ENCODE measurements at regions not wholly inside any gene's neighbourhood (a gene's known extent, or its start where the extent isn't known, plus 50 kb on each side); places are given as distances from the start of the nearest gene placed in this dataset.
"Not testable (repeated sequence)": the region's sequence is repeated elsewhere in the genome, so short reads cannot be mapped to it uniquely, and the experiment has no call there.

DNA sequence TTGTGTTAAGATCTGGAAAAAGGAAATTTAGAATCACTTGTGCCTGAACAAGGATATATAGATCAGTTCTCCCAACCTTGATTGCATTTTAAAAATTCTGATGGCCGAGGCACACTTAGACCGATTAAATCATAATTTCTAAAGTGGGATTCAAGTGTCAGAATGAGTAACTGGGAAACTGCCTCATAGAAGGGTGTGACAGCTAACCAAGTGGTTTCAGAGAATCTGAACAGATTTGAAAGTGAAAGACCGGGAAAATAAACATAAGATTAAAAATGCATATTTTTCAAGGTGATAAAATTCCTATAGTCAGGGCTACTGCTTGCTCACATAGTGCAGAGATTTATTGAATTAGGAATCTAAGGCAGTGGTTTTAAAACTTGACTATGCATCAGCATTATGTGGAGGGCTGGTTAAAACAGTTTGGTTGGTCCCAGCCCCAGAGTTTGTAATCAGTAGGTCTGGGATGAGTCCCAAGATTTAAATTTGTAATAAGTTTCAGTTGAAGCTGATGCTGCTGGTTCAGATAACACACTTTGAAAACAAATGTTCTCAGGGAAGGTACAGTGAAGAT lies 314.3 kb downstream of the NSUN3 start:
- H3K27me3 ChIP-seq (ENCODE audit: control insufficient read depth, insufficient read depth); H3K27ac ChIP-seq (ENCODE audit: low read length); ATAC-seq; H3K4me1 ChIP-seq (ENCODE audit: control insufficient read depth, insufficient read depth, low read length); H3K9me3 ChIP-seq (ENCODE audit: control insufficient read depth, low read length); DNase-seq; intact Hi-C loops (cut with DNase I); H3K4me3 ChIP-seq (ENCODE audit: low read length): not testable (repeated sequence)
- WGBS, result 61% methylated on average over 3 of the region's 3 CpGs

DNA sequence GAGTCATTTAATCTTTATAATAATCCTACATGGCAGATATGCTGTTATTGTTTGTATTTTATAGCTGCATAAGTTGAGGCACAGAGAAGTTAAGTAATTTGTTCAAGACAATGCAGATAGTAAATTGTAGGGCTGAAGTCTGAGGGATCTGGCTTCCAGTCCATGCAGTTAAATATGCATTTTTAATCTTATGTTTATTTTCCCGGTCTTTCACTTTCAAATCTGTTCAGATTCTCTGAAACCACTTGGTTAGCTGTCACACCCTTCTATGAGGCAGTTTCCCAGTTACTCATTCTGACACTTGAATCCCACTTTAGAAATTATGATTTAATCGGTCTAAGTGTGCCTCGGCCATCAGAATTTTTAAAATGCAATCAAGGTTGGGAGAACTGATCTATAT lies 315.0 kb downstream of the NSUN3 start:
- DNase-seq; ATAC-seq; intact Hi-C loops (cut with DNase I); H3K4me1 ChIP-seq (ENCODE audit: control insufficient read depth, insufficient read depth, low read length); H3K9me3 ChIP-seq (ENCODE audit: control insufficient read depth, low read length); H3K4me3 ChIP-seq (ENCODE audit: low read length); H3K27me3 ChIP-seq (ENCODE audit: control insufficient read depth, insufficient read depth); H3K27ac ChIP-seq (ENCODE audit: low read length): not testable (repeated sequence)
- 78% methylated on average over 3 of the region's 3 CpGs for WGBS

DNA sequence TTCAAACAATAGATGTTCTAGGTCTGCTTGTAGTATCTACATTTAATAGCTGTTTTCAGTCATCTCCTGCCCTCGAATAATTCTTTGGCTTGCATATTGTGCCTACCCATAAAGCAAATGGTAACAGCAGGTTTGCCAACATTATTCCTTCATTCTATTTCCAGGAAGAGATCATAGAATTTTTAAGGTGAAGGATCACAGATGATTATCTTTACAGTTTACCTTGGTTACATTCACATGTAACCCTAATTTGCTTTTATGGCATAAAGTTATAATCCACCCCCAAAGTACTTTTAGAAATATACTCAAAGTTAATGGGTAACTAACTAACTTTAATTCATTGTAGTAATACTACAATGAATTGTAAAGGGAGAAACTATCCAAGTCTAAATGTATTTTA lies 315.5 kb downstream of the NSUN3 start:
- 91% methylated on average over 1 of the region's 1 CpG for WGBS
- H3K27ac ChIP-seq (ENCODE audit: low read length), result no peak overlapping the region
- no peak for DNase-seq
- intact Hi-C loops (cut with DNase I), result no loop called here
- no peaks in the 10 kb centered on the region for H3K9me3 ChIP-seq (ENCODE audit: control insufficient read depth, low read length)
- no peak overlapping the region for H3K4me3 ChIP-seq (ENCODE audit: low read length)
- ATAC-seq, result no peak
- no peaks in the 10 kb centered on the region for H3K4me1 ChIP-seq (ENCODE audit: control insufficient read depth, insufficient read depth, low read length)
- H3K27me3 ChIP-seq (ENCODE audit: control insufficient read depth, insufficient read depth), result no peaks in the 10 kb centered on the region

DNA sequence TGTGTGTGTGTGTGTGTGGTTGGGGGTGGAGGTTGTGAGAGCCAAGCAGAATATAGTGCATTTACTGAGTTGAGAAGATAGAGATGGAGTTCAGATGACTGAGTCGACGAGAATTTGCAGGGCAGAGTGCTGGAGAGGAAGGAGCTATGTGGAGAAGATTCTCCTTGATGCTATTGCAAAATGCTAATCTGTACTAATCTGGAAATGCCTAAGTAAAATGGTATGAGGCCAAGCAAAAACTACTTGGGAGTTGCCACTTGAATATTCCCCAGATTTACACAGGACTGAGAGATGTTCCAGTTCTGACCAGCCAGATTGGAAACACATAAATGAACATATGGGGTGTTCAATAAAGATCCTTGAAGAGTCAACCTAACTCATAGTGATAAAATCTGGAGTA lies 316.4 kb downstream of the NSUN3 start:
- no peaks in the 10 kb centered on the region for H3K4me1 ChIP-seq (ENCODE audit: control insufficient read depth, insufficient read depth, low read length)
- H3K4me3 ChIP-seq (ENCODE audit: low read length), result no peak overlapping the region
- intact Hi-C loops (cut with DNase I), result no loop called here
- no peak overlapping the region for H3K27ac ChIP-seq (ENCODE audit: low read length)
- DNase-seq (no peak), ATAC-seq (no peak)
- H3K9me3 ChIP-seq (ENCODE audit: control insufficient read depth, low read length), result no peaks in the 10 kb centered on the region
- 92% methylated on average over 2 of the region's 2 CpGs for WGBS
- H3K27me3 ChIP-seq (ENCODE audit: control insufficient read depth, insufficient read depth), result no peaks in the 10 kb centered on the region

DNA sequence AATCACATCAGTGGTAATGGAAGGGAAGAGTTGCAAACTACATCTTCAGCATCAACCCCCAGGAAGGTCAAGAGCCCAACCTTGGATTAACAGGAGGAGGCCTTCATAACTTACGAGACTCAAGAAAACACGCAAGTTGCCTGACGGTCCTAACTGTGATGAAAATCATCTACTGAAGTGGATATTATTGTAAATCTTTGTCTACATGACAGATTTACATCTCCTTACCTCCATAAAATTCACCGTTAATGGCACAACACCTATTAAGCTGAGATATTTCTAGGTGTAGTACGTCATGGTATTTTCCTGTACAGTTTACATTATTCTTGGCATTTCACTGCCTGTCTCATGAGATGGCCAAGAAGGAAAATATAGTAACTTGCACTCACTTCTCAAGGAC lies 332.0 kb downstream of the NSUN3 start:
- ATAC-seq (no peak), DNase-seq (no peak)
- Histone ChIP-seq H3K4me1 (ENCODE audit: control insufficient read depth, insufficient read depth, low read length) (no peaks in the 10 kb centered on the region), H3K4me3 (ENCODE audit: low read length) (no peak overlapping the region), H3K27ac (ENCODE audit: low read length) (no peak overlapping the region), H3K9me3 (ENCODE audit: control insufficient read depth, low read length) (no peaks in the 10 kb centered on the region), H3K27me3 (ENCODE audit: control insufficient read depth, insufficient read depth) (no peaks in the 10 kb centered on the region)
- intact Hi-C loops (cut with DNase I), result no loop called here
- WGBS, result 90% methylated on average over 5 of the region's 5 CpGs

DNA sequence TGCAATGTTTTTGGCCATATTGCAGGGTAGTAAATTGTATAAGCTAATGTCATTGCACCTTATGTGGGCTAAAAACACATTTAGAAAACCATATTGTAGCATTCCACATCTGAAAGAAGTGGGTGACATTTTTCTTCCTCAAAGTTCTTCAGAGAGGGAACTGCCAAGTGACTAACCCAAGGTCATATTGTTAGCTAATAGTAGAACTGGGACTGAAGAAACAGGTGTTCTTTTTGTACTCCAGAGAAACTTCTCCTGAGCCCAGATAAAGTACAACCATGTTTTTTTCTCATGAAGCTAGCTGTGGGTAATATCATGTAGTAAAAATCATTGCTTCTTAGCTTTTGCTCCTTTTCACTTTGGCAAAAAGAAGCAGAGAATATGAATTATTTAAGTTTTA lies 333.0 kb downstream of the NSUN3 start:
- no peaks in the 10 kb centered on the region for H3K27me3 ChIP-seq (ENCODE audit: control insufficient read depth, insufficient read depth)
- no peak for ATAC-seq
- DNase-seq, result no peak
- H3K4me1 ChIP-seq (ENCODE audit: control insufficient read depth, insufficient read depth, low read length), result no peaks in the 10 kb centered on the region
- H3K9me3 ChIP-seq (ENCODE audit: control insufficient read depth, low read length), result no peaks in the 10 kb centered on the region
- H3K27ac ChIP-seq (ENCODE audit: low read length), result no peak overlapping the region
- H3K4me3 ChIP-seq (ENCODE audit: low read length), result no peak overlapping the region
- intact Hi-C loops (cut with DNase I), result no loop called here

DNA sequence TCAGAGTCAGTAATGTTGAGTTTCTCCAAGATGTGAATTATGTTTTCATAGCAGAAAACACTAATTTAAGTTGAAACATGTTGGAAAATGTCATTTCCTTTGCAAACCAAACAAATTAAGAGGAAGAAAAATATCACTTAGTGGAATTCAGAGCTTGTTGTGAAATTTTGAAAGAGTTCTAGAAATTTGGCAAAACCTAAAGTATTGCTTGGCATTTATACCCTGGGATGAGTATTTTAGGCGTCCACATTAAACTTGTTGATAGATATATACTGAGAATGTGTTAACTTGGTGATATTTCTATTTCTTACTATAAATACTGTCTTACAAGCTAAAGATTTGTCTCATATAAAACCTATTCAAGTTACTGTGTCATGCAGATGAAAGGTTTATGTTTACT lies 335.2 kb downstream of the NSUN3 start:
- H3K27ac ChIP-seq (ENCODE audit: low read length), result no peak overlapping the region
- DNase-seq, result no peak
- no peaks in the 10 kb centered on the region for H3K4me1 ChIP-seq (ENCODE audit: control insufficient read depth, insufficient read depth, low read length)
- H3K9me3 ChIP-seq (ENCODE audit: control insufficient read depth, low read length), result no peaks in the 10 kb centered on the region
- H3K4me3 ChIP-seq (ENCODE audit: low read length), result no peak overlapping the region
- H3K27me3 ChIP-seq (ENCODE audit: control insufficient read depth, insufficient read depth), result no peaks in the 10 kb centered on the region
- WGBS, result 68% methylated on average over 1 of the region's 1 CpG
- intact Hi-C loops (cut with DNase I), result no loop called here
- ATAC-seq, result no peak

DNA sequence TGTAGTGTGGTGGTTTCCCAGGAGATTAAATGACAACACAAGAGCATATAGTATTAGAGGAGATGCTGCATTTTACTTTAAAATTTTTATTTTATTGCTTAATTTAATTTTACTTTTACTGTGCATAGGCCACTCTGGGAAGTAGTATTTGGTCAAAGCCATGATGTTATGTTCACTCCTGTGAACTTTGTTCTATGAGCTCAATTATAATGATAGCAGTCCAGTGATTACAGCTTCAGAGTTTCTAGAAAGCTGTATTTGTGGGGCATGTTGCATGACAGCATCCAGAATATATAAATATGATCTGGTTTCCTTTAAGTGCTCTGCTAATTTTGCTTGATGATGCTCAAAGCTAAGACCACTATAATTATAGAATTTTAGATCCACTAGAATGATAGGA lies 338.6 kb downstream of the NSUN3 start:
- H3K27me3 ChIP-seq (ENCODE audit: control insufficient read depth, insufficient read depth), result no peaks in the 10 kb centered on the region
- H3K9me3 ChIP-seq (ENCODE audit: control insufficient read depth, low read length), result no peaks in the 10 kb centered on the region
- ATAC-seq, result no peak
- no peaks in the 10 kb centered on the region for H3K4me1 ChIP-seq (ENCODE audit: control insufficient read depth, insufficient read depth, low read length)
- intact Hi-C loops (cut with DNase I), result no loop called here
- no peak overlapping the region for H3K27ac ChIP-seq (ENCODE audit: low read length)
- no peak for DNase-seq
- no peak overlapping the region for H3K4me3 ChIP-seq (ENCODE audit: low read length)

DNA sequence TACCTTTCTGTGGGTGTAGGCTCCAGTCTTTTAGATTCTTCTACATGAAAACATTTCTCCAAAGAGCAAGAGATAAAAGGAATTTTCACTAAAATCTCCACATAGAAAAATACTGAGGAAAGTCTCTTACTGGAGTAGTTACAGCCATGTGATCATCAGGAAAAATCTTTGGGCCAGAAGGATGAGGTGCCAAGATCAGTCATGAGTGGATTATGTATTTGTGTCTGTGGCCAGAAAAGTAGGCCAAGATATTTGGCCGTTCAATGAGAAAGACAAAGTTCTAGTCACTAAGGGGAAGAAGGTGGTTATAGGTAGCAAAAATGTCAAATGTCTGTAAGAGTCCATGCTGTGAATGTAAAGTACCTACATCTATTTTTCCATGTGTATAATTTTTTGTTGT lies 339.3 kb downstream of the NSUN3 start:
- no peak for DNase-seq
- intact Hi-C loops (cut with DNase I), result no loop called here
- WGBS, result 61% methylated on average over 1 of the region's 1 CpG
- H3K9me3 ChIP-seq (ENCODE audit: control insufficient read depth, low read length), result no peaks in the 10 kb centered on the region
- H3K27me3 ChIP-seq (ENCODE audit: control insufficient read depth, insufficient read depth), result no peaks in the 10 kb centered on the region
- no peak for ATAC-seq
- H3K4me3 ChIP-seq (ENCODE audit: low read length), result no peak overlapping the region
- H3K4me1 ChIP-seq (ENCODE audit: control insufficient read depth, insufficient read depth, low read length), result no peaks in the 10 kb centered on the region
- no peak overlapping the region for H3K27ac ChIP-seq (ENCODE audit: low read length)

DNA sequence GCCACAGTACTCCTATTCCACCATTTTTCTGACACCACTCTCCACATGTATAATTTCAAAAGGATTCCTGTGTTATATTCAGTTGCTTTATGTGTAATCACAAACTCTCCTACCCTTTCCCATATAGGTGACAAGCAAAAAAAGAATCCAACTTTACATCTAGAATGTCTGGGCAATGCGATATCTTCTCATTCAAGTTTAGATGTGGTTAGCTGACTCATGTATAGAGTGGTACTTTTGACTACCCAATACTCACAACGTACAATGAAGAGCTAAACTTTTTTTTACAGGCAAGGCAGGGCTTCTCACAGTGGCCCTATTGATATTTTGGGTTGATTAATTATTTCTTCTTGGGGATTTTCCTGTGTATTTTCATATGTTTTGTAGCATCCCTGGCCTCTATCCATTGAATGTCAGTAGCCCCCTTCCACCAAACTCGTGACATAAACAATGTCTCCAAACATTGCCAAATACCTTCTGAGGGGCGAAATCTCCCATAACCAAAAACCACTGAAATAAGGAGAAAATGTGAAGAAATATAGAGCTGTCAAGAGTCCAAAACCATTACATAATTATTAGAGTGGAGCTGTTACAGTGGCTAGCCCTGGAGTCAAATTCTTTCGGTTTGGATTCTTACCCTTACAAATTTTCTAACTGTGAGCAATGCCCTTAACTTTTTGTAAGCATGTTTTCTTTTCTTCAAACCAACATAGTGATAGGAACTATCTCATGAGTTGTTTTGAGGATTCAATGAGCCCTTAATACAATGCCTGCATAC lies 342.6 kb downstream of the NSUN3 start:
- H3K4me3 ChIP-seq (ENCODE audit: low read length), result no peak overlapping the region
- ATAC-seq (no peak), DNase-seq (no peak)
- H3K27ac ChIP-seq (ENCODE audit: low read length), result no peak overlapping the region
- no peaks in the 10 kb centered on the region for H3K9me3 ChIP-seq (ENCODE audit: control insufficient read depth, low read length)
- intact Hi-C loops (cut with DNase I), result no loop called here
- 80% methylated on average over 5 of the region's 5 CpGs for WGBS
- H3K4me1 ChIP-seq (ENCODE audit: control insufficient read depth, insufficient read depth, low read length), result no peaks in the 10 kb centered on the region
- no peaks in the 10 kb centered on the region for H3K27me3 ChIP-seq (ENCODE audit: control insufficient read depth, insufficient read depth)

DNA sequence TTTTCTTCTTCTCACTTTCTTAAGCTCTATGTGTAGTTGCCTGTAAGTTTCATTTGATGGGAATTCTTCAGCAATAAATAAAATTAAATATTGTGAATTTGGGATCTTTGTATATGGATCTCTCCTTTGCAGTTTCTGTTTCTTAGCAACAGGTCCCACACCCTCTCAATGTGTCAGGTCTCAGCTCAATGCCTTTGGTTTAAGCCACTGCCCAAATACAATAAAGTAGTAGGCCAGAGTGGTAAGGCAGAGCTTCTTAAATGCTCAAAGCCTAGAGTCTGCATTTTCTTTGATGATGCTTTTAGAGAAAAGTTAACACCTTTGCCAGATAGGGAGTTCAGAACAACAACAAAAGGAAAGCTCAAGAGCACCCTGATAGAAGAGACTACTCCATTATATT lies 343.7 kb downstream of the NSUN3 start:
- DNase-seq, result no peak
- no peak for ATAC-seq
- Histone ChIP-seq H3K9me3 (ENCODE audit: control insufficient read depth, low read length) (no peaks in the 10 kb centered on the region), H3K27ac (ENCODE audit: low read length) (no peak overlapping the region), H3K4me1 (ENCODE audit: control insufficient read depth, insufficient read depth, low read length) (no peaks in the 10 kb centered on the region), H3K27me3 (ENCODE audit: control insufficient read depth, insufficient read depth) (no peaks in the 10 kb centered on the region), H3K4me3 (ENCODE audit: low read length) (no peak overlapping the region)
- intact Hi-C loops (cut with DNase I), result no loop called here

DNA sequence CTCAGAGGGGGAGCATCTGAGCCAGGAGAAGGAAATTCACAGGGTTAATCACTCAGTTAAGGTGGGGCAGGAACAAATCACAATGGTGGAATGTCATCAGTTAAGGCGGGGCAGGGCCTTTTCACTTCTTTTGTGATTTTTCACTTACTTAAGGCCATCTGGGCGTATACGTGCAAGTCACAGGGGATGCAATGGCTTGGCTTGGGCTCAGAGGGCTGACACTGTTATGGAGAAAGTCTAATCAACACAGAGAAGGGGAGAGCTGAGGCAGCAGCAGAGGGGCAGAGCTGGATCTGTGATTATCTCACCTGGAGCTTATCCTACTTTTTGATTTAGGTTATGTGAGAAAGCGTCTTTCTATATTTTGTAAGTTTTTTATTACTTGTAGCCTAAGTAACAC lies 350.1 kb downstream of the NSUN3 start:
- DNase-seq; intact Hi-C loops (cut with DNase I); H3K9me3 ChIP-seq (ENCODE audit: control insufficient read depth, low read length); H3K4me1 ChIP-seq (ENCODE audit: control insufficient read depth, insufficient read depth, low read length); ATAC-seq; H3K27ac ChIP-seq (ENCODE audit: low read length); H3K4me3 ChIP-seq (ENCODE audit: low read length); H3K27me3 ChIP-seq (ENCODE audit: control insufficient read depth, insufficient read depth): not testable (repeated sequence)
- WGBS, result 80% methylated on average over 4 of the region's 4 CpGs
